ENCODE measurements at regions not wholly inside any gene's neighbourhood (a gene's known extent, or its start where the extent isn't known, plus 50 kb on each side); places are given as distances from the start of the nearest gene placed in this dataset.
"Not testable (repeated sequence)": the region's sequence is repeated elsewhere in the genome, so short reads cannot be mapped to it uniquely, and the experiment has no call there.

- no peaks in the 10 kb centered on the region for H3K9me3 ChIP-seq (ENCODE audit: low read depth)
- Mint-ChIP-seq H3K36me3 (no peaks in the 10 kb centered on the region), H3K27me3 (ENCODE audit: insufficient read depth, low read depth) (peaks cover 5% of the 10 kb centered on the region), H3K9me3 (no peaks in the 10 kb centered on the region), H3K27ac (no peak overlapping the region), H3K4me1 (peaks cover 3% of the 10 kb centered on the region), H3K4me3 (no peak overlapping the region)
- H3K4me2 ChIP-seq = no peak overlapping the region
- H3F3A ChIP-seq (ENCODE audit: low read depth) = no peaks in the 10 kb centered on the region
- H3K9ac ChIP-seq = no peak overlapping the region
- no peak overlapping the region for H3K27ac ChIP-seq
- no peaks in the 10 kb centered on the region for H3K4me1 ChIP-seq
- TF ChIP-seq EZH2 (IDR thresholded peaks at IDR 0.05) (no peak), CTCF (IDR thresholded peaks at IDR 0.05) (no peak), EZH2phosphoT487 (IDR thresholded peaks at IDR 0.05) (no peak)
- H3K27me3 ChIP-seq = no peaks in the 10 kb centered on the region
- H2AFZ ChIP-seq (replicated peaks) = no peak overlapping the region
- H3K36me3 ChIP-seq = no peaks in the 10 kb centered on the region
- DNase-seq (ENCODE audit: low spot score) = no peak
- no peak overlapping the region for H3K4me3 ChIP-seq
- no peaks in the 10 kb centered on the region for H4K20me1 ChIP-seq (ENCODE audit: low read depth)
- no peaks in the 10 kb centered on the region for H3K79me2 ChIP-seq (ENCODE audit: low read depth)
Measured at GRCh38 chr5:100654895-100655294, 119.7 kb downstream of the FAM174A start.

GRCh38 chr5:100656771-100657170 lies 121.6 kb downstream of the FAM174A start:
- not testable (repeated sequence) for H3K9me3 Mint-ChIP-seq; H3K36me3 Mint-ChIP-seq; H3K79me2 ChIP-seq (ENCODE audit: low read depth); H3K9me3 ChIP-seq (ENCODE audit: low read depth); H3K9ac ChIP-seq; H3F3A ChIP-seq (ENCODE audit: low read depth); H3K4me3 Mint-ChIP-seq; H3K27ac ChIP-seq; H3K27ac Mint-ChIP-seq; H2AFZ ChIP-seq (replicated peaks); H4K20me1 ChIP-seq (ENCODE audit: low read depth); H3K4me3 ChIP-seq; H3K4me1 ChIP-seq; H3K4me1 Mint-ChIP-seq; DNase-seq (ENCODE audit: low spot score); H3K4me2 ChIP-seq; H3K27me3 ChIP-seq; H3K36me3 ChIP-seq; H3K27me3 Mint-ChIP-seq (ENCODE audit: insufficient read depth, low read depth)

GRCh38 chr5:100659080-100659795 lies 124.1 kb downstream of the FAM174A start:
- Histone ChIP-seq H3K79me2 (ENCODE audit: low read depth) (no peaks in the 10 kb centered on the region), H3K27me3 (no peaks in the 10 kb centered on the region), H3F3A (ENCODE audit: low read depth) (no peaks in the 10 kb centered on the region), H3K4me1 (no peaks in the 10 kb centered on the region), H3K9me3 (ENCODE audit: low read depth) (no peaks in the 10 kb centered on the region), H4K20me1 (ENCODE audit: low read depth) (no peaks in the 10 kb centered on the region), H3K36me3 (no peaks in the 10 kb centered on the region), H3K4me3 (no peak overlapping the region), H3K27ac (no peak overlapping the region), H2AFZ (replicated peaks) (no peak overlapping the region), H3K9ac (no peak overlapping the region), H3K4me2 (no peak overlapping the region)
- Mint-ChIP-seq H3K9me3 (no peaks in the 10 kb centered on the region), H3K4me1 (no peaks in the 10 kb centered on the region), H3K36me3 (no peaks in the 10 kb centered on the region), H3K4me3 (no peak overlapping the region), H3K27ac (no peak overlapping the region), H3K27me3 (ENCODE audit: insufficient read depth, low read depth) (peaks cover 5% of the 10 kb centered on the region)
- no peak for TF ChIP-seq EZH2 (IDR thresholded peaks at IDR 0.05)
- no peak for TF ChIP-seq EZH2phosphoT487 (IDR thresholded peaks at IDR 0.05)
- TF ChIP-seq CTCF (IDR thresholded peaks at IDR 0.05) = no peak
- no peak for DNase-seq (ENCODE audit: low spot score)

- no peaks in the 10 kb centered on the region for H3K9me3 ChIP-seq (ENCODE audit: low read depth)
- no peak overlapping the region for H3K27ac ChIP-seq
- peak overlapping the region; percentile 67 for H2AFZ ChIP-seq (replicated peaks)
- Mint-ChIP-seq H3K36me3 (no peaks in the 10 kb centered on the region), H3K27me3 (ENCODE audit: insufficient read depth, low read depth) (no peaks in the 10 kb centered on the region), H3K27ac (no peak overlapping the region), H3K9me3 (no peaks in the 10 kb centered on the region), H3K4me1 (no peaks in the 10 kb centered on the region), H3K4me3 (no peak overlapping the region)
- TF ChIP-seq EZH2phosphoT487 (IDR thresholded peaks at IDR 0.05) = no peak
- no peak for TF ChIP-seq EZH2 (IDR thresholded peaks at IDR 0.05)
- TF ChIP-seq CTCF (IDR thresholded peaks at IDR 0.05) = no peak
- no peak overlapping the region for H3K4me3 ChIP-seq
- peaks cover 4% of the 10 kb centered on the region for H3K4me1 ChIP-seq
- no peaks in the 10 kb centered on the region for H3K27me3 ChIP-seq
- DNase-seq (ENCODE audit: low spot score) = no peak
- H3K36me3 ChIP-seq = no peaks in the 10 kb centered on the region
- H4K20me1 ChIP-seq (ENCODE audit: low read depth) = no peaks in the 10 kb centered on the region
- no peaks in the 10 kb centered on the region for H3K79me2 ChIP-seq (ENCODE audit: low read depth)
- no peaks in the 10 kb centered on the region for H3F3A ChIP-seq (ENCODE audit: low read depth)
- no peak overlapping the region for H3K4me2 ChIP-seq
- no peak overlapping the region for H3K9ac ChIP-seq
Measured at GRCh38 chr5:100664140-100664539, 129.0 kb downstream of the FAM174A start.

Measured in neural progenitor cell (in vitro differentiated cells).